ENCODE measurements at regions not wholly inside any gene's neighbourhood (a gene's known extent, or its start where the extent isn't known, plus 50 kb on each side); places are given as distances from the start of the nearest gene placed in this dataset.
"Not testable (repeated sequence)": the region's sequence is repeated elsewhere in the genome, so short reads cannot be mapped to it uniquely, and the experiment has no call there.

DNA sequence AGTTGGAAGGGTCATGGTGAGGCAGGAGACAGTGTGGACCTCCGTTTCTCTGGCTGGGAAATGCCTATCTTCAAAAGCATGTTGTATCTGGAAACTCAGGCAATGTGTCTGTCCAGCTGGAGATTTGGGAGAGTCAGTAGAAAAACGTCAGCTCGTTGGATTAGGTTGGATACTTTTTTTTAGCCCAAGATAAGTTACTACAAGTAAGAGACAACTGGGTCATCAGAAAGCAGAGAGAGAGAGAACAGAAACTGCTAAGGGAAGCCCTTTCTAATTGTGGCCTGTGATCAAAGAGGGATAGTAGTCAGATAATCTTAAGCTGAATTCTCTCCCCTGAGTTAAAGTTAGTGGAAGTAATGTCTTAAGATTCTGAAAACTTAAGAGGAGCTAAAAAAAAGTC, 78.9 kb upstream of the ZNF280D start:
- no peak for DNase-seq (ENCODE audit: extremely low read depth, low read depth, low spot score)

DNA sequence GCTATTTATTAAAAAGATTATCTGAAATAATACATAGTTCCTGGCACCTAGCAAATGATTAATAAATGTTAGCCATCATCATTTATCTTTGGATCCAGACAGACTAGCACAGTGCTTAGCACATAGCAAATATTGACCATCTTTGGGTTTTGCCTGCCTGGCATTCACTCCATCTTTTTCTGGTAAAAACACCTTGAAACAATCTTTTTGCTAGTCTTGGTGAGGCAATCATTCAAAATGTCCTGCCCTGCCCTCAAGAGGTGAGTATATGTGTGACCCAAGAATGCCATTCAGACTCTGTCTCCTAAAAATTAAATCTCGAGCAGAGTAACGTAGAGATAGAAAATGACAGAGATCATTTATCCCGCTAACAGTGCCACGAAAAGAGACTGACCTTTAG, 78.3 kb upstream of the ZNF280D start:
- DNase-seq (ENCODE audit: extremely low read depth, low read depth, low spot score), result no peak

- no peak for DNase-seq (ENCODE audit: extremely low read depth, low read depth, low spot score)
Observed at GRCh38 chr15:56808160-56808559, 74.9 kb upstream of the ZNF280D start.

DNA sequence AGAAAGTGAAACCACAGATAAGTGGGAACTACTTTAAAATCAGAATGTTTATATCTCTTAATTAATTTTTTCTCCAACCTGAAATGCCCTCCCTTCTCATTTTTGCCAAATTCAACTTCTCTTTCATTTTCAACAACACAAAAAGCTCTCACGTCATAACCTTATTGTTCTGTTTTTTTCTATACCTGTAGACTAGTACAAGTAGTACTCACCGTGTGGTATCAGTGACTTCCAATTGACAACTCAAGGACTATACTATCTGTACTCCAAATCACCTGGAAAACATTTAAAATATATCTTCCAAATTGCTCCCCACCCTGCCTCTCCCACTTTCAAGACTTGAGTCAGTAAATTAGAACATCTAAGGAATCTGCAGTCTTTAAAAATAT, 72.8 kb upstream of the ZNF280D start:
- DNase-seq (ENCODE audit: extremely low read depth, low read depth, low spot score), result peak; percentile 48

DNA sequence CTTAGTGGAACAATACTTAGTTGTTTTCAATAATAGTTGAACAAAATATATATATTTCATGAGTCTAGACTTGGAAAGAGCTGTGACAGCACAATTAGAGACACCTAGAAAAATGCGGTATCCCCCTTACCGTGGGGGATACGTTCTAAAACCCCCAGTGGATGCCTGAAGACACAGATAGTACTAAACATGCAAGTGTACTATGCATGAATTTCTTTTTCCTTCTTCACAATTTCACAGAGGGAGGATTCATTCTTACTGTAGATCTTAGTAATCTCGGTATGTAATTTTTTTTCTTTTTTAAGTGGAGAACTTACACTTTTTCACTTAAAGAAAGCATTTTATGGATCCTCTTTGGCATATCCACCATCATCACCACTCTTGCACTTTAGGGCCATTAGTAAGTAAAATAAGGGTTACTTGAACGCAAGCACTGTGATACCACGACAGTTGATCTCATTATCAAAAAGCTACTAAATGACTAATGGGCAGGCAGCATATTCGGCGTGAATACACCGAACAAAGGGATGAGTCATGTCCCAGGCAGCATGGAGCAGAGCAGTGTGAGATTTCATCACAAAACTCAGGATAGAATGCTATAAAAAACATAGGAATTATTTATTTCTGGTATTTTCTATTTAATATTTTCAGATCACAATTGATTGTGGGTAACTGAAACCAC, 72.3 kb upstream of the ZNF280D start:
- DNase-seq (ENCODE audit: extremely low read depth, low read depth, low spot score), result peak; percentile 74

GRCh38 chr15:56804938-56805337, 71.6 kb upstream of the ZNF280D start:
- no peak for DNase-seq (ENCODE audit: extremely low read depth, low read depth, low spot score)

- DNase-seq (ENCODE audit: extremely low read depth, low read depth, low spot score), result no peak
Observed at GRCh38 chr15:56804279-56804678, 71.0 kb upstream of the ZNF280D start.

DNA sequence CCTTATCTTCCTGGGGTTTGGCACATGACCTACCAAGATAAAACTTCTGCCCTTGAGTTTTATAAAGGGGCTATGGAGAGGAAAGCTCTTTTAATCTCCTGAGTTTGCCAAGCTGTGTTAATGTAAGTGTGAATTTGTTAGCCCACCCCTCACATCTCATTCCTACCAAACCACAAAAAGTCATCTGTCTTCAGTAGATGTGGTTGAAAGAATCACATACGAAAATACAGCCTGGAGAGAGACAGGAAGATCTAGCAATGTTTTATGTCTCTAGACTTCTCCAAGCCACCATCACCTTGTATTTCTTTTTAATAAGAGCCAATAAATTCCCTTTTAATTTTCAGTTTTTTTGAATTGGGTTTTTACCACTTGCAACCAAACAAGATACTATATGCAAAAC, 68.9 kb upstream of the ZNF280D start:
- DNase-seq (ENCODE audit: extremely low read depth, low read depth, low spot score), result no peak

- no peak for DNase-seq (ENCODE audit: extremely low read depth, low read depth, low spot score)
Observed at GRCh38 chr15:56798639-56799038, 65.3 kb upstream of the ZNF280D start.

DNA sequence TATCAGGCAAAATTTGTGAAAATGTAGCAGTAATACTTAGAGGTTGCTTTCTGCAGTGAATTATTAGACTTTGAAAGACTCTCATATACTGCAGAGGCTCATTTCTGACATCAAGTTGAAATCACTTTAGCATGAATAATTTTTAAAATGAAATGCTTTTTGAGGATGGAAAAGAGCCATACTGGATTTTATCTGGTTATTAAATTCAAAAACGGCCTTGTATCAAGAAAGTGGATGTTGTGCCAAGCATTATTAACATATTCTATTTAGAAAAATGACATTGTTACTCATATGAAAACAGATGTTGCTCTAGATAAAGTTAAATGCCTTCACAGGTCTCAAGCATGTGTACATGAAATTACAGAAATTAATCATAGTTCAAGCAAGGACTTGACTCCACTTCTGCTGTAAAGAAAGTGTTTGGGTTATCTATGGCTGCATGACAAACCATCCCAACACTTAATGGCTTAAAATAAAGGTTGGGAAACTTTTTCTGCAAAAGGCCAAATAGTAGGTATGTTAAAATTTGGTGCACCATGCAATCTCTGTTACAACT, 64.5 kb upstream of the ZNF280D start:
- DNase-seq (ENCODE audit: extremely low read depth, low read depth, low spot score), result no peak

- no peak for DNase-seq (ENCODE audit: extremely low read depth, low read depth, low spot score)
Observed at GRCh38 chr15:56795502-56795901, 62.2 kb upstream of the ZNF280D start.

DNA sequence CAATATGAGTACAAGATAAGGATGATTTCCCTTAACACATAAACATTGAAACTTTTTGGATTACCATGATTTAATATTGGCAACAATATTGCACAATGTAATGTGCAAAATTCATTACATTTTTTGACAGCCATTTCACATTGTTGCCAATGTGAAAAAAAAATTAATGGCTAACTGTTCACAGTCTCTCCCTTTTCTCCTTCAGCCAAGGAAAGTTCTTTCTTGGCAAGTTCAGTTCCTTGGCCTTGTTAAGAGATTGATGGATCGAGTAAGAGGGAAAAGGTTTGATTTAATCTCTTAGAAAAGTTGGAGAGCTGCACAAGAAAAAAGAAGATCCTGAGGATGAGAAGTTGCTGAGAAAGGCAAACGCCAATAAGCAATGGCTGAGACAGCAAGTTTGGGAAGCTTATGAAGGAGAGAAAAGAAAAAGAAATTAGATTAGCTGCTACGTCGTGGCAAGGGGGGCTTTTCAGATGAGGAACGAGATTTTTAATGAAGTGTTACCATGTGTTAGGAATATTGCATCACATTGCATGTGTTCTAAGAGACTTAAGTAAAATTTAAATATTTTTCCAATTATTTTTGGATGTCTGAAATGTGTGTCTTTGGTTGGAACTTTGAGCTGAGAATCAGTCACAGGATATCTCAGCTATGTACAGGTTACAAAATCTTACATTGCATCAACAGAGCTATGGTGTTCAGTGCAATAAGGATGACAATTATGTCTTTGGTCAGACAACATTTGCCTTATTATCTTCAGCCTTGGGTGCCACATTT, 61.4 kb upstream of the ZNF280D start:
- DNase-seq (ENCODE audit: extremely low read depth, low read depth, low spot score), result no peak

DNA sequence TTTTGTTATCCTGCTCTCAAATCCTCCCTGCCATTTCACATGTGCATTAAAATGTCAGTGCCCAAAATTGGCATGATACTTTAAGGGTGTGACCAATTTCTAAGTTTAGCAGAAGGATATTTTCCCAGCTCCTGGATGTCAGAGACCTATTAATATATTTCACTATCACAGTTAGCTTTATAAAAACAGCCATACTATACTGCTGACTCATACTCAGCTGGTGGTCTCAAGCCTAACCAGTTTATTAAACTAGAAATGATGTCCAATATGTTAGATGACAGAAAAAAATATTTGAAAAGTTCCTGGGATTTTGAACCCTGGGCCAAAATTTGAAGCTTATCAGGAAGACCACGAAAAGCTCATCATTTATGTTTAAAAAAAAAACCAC, 60.9 kb upstream of the ZNF280D start:
- no peak for DNase-seq (ENCODE audit: extremely low read depth, low read depth, low spot score)

- no peak for DNase-seq (ENCODE audit: extremely low read depth, low read depth, low spot score)
Observed at GRCh38 chr15:56792211-56792610, 58.9 kb upstream of the ZNF280D start.

- DNase-seq (ENCODE audit: extremely low read depth, low read depth, low spot score), result not testable (repeated sequence)
Observed at GRCh38 chr15:56791521-56791920, 58.2 kb upstream of the ZNF280D start.

DNA sequence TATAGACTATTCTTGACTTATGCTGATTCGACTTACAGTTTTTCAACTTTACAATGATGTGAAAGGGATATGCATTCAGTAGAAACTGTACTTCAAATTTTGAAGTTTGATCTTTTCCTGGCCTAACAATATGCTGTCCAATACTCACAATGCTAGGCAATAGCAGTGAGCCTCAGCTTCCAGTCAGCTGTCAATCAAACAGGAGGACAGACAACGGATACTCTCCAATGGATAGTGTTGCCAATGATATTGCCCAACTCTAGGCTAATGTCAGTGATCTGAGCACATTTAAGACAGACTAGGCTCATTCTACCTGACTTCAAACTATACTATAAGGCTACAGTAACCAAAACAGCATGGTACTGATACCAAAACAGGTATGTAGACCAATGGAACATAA, 55.0 kb upstream of the ZNF280D start:
- no peak for DNase-seq (ENCODE audit: extremely low read depth, low read depth, low spot score)

- DNase-seq (ENCODE audit: extremely low read depth, low read depth, low spot score), result no peak
Observed at GRCh38 chr15:56786966-56787365, 53.7 kb upstream of the ZNF280D start.

DNA sequence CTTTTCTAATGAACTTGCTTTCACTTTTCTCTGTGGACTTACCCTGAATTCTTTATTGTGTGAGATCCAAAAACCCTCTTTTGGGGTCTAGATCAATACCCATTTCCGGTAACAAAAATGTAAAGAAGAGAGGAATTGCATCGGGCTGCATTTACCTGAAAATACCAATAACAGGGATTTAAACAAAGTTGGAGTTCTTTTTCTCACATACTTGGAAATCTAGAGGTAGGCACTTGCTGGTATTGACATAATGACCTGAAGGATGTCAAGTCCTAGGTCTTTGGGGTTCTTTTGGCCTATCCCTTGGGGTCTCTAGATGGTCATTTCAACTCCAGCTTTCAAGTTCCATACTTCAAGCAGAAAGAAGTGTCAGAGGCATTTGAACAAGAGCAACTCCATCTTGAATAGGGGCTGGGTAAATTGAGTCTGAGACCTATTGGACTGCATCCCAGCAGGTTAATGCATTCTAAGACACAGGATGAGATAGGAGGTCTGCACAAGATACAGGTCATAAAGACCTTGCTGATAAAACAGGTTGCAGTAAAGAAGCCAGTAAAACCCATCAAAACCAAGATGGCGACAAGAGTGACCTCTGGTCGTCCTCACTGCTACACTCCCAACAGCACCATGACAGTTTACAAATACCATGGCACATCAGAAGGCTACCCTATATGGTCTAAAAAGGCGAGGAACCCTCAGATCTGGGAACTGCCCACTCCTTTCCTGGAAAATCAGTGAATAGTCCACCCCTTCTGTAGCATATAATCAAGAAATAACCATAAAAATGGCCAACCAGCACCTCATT, 50.8 kb upstream of the ZNF280D start:
- no peak for DNase-seq (ENCODE audit: extremely low read depth, low read depth, low spot score)

DNA sequence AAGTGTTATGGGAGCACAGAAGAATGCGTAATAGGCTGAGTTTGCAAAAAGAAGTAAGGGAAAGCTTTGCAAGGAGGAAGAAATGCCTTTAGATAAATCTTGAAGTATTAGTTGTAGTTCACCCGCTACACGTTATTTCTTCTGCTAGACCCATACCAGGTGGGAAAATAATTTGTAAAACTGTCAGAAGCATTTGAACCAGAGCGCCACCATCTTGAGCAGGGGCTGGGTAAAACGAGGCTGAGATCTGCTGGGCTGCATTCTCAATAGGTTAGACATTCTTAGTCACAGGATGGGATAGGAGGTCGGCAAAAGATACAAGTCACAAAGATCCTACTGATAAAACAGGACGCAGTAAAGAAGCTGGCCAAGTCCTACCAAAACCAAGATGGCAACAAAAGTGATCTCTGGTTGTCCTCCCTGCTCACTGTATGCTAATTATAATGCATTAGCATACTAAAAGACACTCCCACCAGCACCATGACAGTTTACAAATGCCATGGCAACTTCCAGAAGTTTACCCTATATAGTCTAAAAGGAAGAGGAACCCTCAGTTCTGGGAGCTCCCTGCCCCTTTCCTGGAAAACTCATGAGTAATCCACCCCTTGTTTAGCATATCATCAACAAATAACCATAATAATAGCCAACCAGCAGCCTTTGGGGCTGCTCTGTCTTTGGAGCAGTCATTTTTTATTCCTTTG, 50.0 kb upstream of the ZNF280D start:
- no peak for DNase-seq (ENCODE audit: extremely low read depth, low read depth, low spot score)
